ENCODE measurements at regions not wholly inside any gene's neighbourhood (a gene's known extent, or its start where the extent isn't known, plus 50 kb on each side); places are given as distances from the start of the nearest gene placed in this dataset.

- WGBS (ENCODE audit: extremely low coverage, insufficient read length, low lambda C conversion rate), result no CpG with 5 or more reads among the region's 8 CpGs
These were observed 220.4 kb upstream of the MEX3C start for GRCh38 chr18:51417643-51418483.

More at GRCh38 chr18:51417643-51418483, 220.4 kb upstream of the MEX3C start:
- H3T11ph ChIP-seq (ENCODE audit: low read length), result no peak overlapping the region
- no peak overlapping the region for H2BK20ac ChIP-seq (ENCODE audit: low read depth, low read length, poor library complexity, severe bottlenecking)
- peaks cover 0 to 2% (median 0%) of the 10 kb centered on the region in 3 experiments; a peak in 1 of 7 replicates for H3K36me3 Mint-ChIP-seq (ENCODE audit: insufficient read depth in 1 of 3, low read depth in 3 of 3)
- no peak overlapping the region for H2BK15ac ChIP-seq (ENCODE audit: low read depth, low read length)
- H4K8ac ChIP-seq (replicated peaks; ENCODE audit: insufficient read length, low read depth, low read length), result no peak overlapping the region
- H3K14ac ChIP-seq (ENCODE audit: insufficient read depth, low read length), result no peak overlapping the region; the same call in 1 of the 2 replicates
- no peak overlapping the region for H4K91ac ChIP-seq (ENCODE audit: insufficient read length, low read depth, low read length)
- DNase-seq, result peak; percentile 98
- peak overlapping the region; percentile 98 for H2BK12ac ChIP-seq (ENCODE audit: insufficient read length, low read depth, low read length)
- H4K5ac ChIP-seq (ENCODE audit: insufficient read length, low read depth, low read length), result peak overlapping the region; percentile 93
- H4K20me1 ChIP-seq (ENCODE audit: control insufficient read depth, insufficient read depth, insufficient read length), result no peaks in the 10 kb centered on the region
- H3K18ac ChIP-seq (ENCODE audit: insufficient read length, low read depth, low read length), result peak overlapping the region; percentile 88
- H3K27me3 Mint-ChIP-seq (ENCODE audit: low read depth), result no peaks in the 10 kb centered on the region
- no peak overlapping the region for H2BK120ac ChIP-seq (ENCODE audit: low read depth, low read length, poor library complexity, severe bottlenecking)
- H3K4me2 ChIP-seq (ENCODE audit: insufficient read depth, insufficient read length, low read length), result peak overlapping the region; percentile 64
- H2AK5ac ChIP-seq (ENCODE audit: insufficient read length, low read length), result no peak overlapping the region
- no peaks in the 10 kb centered on the region for H3K23me2 ChIP-seq (ENCODE audit: insufficient read length, low read depth, low read length, poor library complexity, severe bottlenecking)
- H3K4me3 Mint-ChIP-seq, result peak overlapping the region in 1 of 2 experiments; percentile 22; a peak in 1 of 5 replicates
- H3K27me3 ChIP-seq (ENCODE audit: insufficient read depth, low read length), result no peaks in the 10 kb centered on the region
- H2AFZ ChIP-seq (ENCODE audit: low read length), result no peak overlapping the region
- peak overlapping the region; percentile 97 to 99 (median 98) for H3K27ac Mint-ChIP-seq
- no peaks in the 10 kb centered on the region for H3K79me1 ChIP-seq (ENCODE audit: insufficient read depth, low read depth, low read length, poor library complexity, severe bottlenecking)
- no peak overlapping the region for H3K56ac ChIP-seq (ENCODE audit: insufficient read length, low read depth, low read length)
- peaks cover 43 to 52% of the 10 kb centered on the region in 2 experiments for H3K4me1 Mint-ChIP-seq
- no peak overlapping the region; the same call in 1 of the 2 replicates for H3K4ac ChIP-seq (ENCODE audit: low read depth, low read length)
- H3K9me3 Mint-ChIP-seq, result peaks cover 0 to 2% of the 10 kb centered on the region in 2 experiments; a peak in 3 of 5 replicates
- peak overlapping the region; percentile 65 for H2BK5ac ChIP-seq (ENCODE audit: insufficient read length, low read length)
- peak overlapping the region; percentile 100 for H3K27ac ChIP-seq (ENCODE audit: insufficient read length, low read depth, low read length)
- H3K4me1 ChIP-seq (ENCODE audit: insufficient read depth, low read length), result peaks cover 23% of the 10 kb centered on the region
- peak overlapping the region; percentile 81 for H3K9ac ChIP-seq (ENCODE audit: extremely low read depth, insufficient read length, low read length)
- H3K79me2 ChIP-seq (ENCODE audit: insufficient read depth, low read length), result no peaks in the 10 kb centered on the region
- no peaks in the 10 kb centered on the region for H3K9me3 ChIP-seq (ENCODE audit: control insufficient read depth, low read depth, low read length)
- no peak for TF ChIP-seq CTCF (conservative IDR thresholded peaks at IDR 0.05)
- no peak overlapping the region for H3K23ac ChIP-seq (ENCODE audit: insufficient read length, low read depth, low read length)
